HG02678 (cell line): ENCODE measurements at regions not wholly inside any gene's neighbourhood (a gene's known extent, or its start where the extent isn't known, plus 50 kb on each side); places are given as distances from the start of the nearest gene placed in this dataset.
"Not testable (repeated sequence)": the region's sequence is repeated elsewhere in the genome, so short reads cannot be mapped to it uniquely, and the experiment has no call there.

Experiments used
- ATAC-seq: cut with Tn5 transposase; IDR thresholded peaks from one replicate; pipeline ENCODE4 v1.9.1; 2021; ENCODE audit warnings: mild to moderate bottlenecking, moderate library complexity; ENCODE audit not compliant: unreplicated experiment

DNA sequence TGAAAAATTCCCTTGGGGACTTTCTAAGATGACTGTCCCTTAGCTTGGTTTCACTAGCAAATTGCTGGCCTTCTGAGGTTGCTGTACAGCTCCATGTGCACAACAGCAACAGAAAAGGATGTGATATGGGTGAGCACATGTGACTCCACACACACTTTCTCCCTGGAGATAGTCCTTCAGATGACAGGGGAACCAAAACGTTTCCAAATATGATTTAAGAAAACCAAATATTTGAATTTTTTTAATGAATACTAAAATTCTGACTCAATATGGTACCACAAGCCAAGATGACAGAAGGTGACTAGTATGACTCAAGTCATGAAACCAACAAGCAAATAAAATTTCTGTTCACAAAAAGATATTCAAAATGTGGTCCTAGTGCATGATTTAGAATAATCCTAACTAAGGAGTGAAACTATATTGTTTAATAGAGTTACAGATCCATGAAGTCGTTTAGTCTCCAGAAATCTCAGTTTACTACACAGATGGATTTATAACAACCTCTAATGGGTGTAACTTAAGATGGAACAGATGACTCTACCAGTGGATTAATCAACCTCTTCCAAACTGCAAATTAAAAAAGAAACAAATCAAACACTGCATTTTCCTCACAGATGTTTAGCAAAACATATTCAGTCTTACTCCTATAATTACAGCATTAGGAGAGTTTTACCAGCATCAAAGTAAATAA, 144.8 kb upstream of the PIK3R1 start:
- peak; percentile 93 for ATAC-seq

DNA sequence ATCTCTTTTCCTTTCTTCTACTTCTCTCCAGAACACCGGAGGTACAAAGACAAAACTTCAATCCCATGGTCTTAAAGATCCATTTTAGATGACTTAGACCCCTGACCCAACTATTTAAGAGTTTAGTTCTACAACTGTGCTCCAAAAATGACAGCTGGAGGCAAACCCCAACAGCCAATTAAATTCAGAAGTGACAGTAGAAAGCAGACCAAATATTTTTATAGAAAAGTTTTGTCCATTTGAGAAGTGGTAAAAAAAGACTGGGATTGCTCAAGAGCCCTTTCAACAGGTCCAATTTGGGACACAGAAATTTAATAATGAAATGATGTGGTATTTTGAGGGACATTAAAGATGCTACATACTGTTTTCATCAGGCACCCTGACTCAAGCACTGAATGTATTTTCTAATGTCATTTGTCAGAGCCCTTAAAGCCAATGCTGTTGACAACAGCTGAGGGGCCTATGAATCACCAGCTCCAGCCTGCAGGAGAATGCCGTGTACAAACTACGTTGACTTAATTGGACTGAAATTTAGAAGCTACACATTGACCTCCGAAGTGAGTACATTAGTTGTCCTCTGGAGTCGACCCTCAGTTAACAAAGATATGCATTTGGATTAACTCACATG, 147.5 kb upstream of the PIK3R1 start:
- ATAC-seq: no peak

DNA sequence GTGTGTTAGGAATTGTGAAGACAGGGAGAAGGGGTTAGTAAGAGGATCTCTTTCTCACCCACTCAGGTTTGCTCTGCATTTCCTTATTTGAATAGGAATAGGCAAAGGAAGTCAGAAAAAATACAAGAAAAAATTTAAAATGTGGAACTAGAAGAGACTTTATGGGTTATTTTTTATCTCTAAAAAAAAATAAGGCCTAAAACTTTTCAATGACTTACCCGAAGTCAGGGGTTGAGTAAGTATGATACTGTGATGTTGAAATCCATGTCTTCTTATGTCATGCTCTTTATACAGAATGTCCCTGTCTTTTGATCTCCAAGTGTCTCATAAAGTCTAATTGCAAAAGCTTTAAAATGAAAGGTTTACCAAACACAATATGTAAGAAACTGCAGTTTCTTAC, 148.3 kb upstream of the PIK3R1 start:
- ATAC-seq: no peak

DNA sequence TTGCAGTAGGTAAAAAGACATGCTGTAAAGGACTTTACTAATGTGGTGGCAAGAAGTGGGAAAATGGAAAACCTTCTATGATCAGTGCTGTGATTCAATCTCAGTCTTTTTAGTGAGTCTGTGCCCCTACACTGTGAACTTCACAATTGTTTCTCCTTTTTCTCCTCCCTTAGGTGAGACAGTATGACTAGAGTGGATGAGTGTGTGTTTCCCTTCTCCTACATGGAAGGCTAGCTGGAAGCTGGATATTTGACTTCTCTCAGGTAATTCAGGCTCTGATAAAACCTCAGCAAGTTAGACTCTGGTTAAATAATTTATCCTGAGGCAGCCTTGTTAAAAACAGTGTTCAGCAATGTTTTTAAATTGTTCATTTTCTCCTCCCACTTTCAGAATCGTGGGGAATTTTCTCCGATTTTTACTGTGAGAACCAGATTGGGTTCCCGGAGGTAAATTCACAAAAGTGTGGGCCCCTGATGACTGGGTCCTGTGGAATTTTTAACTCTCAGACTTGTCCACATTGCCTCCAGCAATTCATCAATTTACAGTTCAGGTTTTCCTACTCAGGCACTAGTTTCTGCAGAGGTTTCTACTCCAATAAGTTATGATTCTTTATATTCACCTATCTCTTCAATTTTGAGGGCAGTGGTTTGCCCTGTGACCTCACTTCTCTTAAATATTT, 149.1 kb upstream of the PIK3R1 start:
- ATAC-seq: no peak

DNA sequence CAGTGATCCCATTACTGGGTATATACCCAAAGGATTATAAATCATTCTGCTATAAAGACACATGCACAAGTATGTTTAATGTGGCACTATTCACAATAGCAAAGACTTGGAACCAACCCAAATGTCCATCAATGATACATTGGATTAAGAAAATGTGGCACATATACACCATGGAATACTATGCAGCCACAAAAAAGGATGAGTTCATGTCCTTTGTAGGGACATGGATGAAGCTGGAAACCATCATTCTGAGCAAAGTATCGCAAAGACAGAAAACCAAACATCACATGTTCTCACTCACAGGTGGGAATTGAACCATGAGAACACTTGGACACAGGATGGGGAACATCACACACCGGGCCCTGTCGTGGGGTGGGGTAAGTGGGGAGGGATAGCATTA, 150.2 kb upstream of the PIK3R1 start:
- not testable (repeated sequence) for ATAC-seq

DNA sequence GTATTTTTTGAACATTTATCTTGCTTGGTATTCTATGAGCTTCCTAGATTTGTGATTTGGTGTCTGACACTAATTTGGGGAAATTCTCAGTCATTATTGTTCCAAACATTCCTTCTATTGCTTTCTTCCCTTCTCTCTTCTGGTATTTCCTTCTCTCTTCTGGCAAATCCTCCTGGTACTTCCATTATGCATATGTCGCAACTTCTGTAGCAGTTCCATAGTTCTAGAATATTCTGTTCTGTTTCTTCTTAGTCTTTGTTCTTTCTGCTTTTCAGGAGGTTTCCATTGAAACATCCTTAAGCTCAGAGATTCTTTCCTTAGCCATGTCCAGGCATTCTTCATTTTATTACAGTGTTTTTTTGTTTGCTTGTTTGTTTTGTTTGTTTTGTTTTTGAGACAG, 155.2 kb upstream of the PIK3R1 start:
- no peak for ATAC-seq

DNA sequence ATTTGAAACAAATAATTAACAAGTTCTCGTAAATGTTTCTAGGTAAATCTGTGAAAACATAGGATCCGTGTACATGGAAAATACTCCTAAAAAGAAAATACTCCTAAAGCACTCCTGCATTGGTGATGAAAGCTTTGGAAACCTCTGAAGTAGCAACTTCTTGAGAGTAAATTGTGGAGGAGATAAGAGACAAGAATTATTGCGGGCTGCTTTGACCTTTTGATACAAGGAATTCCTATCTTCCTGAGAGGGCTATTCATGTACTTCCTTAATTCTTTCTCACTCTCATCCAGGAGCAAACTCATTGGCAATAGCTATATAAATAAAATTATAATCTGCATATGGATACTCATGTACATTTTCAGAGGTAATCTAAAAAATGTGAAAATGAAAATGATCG, 158.4 kb upstream of the PIK3R1 start:
- ATAC-seq: no peak

DNA sequence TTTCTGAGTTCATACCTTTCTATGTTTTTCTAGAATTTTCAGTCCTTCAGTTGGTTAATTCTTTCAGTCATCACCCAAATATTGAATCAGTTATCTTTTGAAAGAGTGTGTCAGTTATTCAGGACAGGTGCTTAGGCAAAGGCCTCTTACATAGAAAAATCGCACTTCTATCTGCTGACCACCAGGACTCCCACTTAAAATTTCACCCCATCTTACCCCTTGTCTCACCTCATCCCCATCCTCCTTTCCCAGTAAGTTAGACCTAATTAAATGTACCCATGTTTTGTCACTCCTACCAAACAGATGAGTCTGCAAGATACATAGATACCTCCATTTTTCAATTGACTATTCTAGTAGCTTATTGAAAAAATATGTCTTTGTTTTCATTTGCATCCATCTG, 159.9 kb upstream of the PIK3R1 start:
- no peak for ATAC-seq

DNA sequence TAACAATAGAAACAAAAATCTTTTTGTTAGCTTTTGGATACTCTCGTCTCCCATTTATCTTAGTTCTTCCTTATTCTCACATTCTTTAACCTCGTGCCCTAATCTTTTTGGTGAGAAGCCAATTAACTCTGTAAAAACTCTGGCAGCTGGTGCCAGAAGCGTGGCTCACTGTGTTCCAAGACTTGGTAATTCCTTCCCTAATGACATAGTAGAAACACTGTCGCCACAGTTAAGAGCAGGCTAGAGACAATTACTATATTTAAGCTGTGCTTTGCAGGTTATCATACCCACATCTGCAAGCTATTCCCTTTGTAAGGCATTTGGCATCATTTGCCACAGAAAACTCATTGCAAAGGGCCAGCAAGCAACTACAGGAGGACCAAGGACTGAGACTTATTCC, 160.9 kb upstream of the PIK3R1 start:
- no peak for ATAC-seq

DNA sequence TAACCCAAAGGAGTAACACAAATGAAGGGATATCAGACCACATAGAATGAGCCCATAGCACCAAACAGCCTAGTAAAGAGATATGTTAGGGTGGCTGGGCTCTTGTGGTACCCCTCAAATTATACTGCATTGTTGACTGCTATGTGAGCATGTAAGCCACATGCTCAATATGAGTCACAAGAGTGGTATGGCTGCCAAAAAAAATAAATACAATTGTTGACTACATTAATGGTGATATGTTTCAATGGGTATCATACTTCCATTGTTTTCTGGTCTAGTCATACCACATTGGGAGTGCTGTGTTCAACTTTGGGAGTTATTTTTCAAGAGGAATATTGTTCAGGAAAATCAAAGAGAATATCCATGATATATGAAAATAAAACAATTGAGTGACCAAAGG, 162.4 kb upstream of the PIK3R1 start:
- ATAC-seq: no peak

DNA sequence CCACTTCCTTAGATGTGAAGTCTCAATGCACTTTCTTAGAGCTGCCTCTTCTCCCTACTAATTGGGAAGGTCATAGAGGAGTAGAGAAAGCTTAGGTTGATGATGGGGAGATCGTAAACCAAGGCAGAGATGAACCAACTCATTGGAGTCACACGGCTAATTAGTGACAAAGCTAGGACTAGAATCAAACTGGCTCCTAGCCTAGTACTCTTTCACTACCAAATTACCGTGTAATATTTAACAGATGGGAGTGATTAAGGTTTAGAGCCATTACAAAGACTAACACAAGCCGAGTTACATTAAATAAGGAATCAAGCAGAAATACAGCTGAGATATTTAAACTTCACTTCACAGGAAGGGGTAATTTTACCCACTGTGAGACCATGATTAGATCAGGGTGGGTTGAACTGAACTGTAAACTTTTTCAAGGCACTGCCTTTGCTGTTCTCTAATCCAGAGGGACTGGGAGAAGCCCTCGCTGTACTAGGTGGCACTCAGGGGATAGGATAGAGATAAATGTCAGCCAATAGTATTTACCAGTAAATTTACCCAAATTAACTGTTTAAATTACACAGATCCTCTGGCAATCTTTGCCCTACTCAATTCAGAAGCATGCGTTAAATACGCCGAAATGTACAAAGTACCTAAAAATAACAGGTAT, 166.4 kb upstream of the PIK3R1 start:
- ATAC-seq: no peak

DNA sequence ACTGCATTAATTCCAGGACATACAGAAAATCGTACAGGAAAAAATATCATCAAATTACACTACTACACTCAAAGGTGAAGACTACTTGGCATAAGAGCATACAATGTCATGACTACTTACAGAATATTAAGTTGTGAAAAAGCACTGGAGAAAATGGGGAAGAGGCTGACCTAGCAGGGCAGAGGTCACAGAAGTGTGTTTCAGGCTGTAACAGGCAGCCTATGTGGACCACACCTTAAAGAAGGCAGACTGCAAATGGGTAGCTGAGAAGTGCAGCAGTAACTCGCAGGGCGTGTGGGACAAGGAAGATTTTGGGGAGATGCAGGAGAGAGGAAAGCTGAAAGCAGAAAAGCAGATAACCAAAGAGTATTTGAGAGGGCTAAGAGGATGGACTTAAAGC, 167.0 kb upstream of the PIK3R1 start:
- ATAC-seq: no peak

DNA sequence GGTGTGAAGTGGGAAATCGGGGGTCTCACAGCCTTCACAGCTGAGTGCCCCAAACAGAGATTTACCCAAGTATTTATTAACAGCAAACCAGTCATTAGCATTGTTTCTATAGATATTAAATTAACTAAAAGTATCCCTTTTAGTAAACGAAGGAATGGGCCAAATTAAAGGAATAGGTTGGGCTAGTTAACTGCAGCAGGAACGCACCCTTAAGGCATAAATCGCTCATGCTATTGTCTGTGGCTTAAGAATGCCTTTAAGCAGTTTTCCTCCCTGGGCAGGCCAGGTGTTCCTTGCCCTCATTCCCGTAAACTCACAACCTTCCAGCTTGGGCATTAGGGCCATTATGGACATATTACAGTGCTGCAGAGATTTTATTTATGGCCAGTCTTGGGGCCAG, 167.5 kb upstream of the PIK3R1 start:
- ATAC-seq: not testable (repeated sequence)

DNA sequence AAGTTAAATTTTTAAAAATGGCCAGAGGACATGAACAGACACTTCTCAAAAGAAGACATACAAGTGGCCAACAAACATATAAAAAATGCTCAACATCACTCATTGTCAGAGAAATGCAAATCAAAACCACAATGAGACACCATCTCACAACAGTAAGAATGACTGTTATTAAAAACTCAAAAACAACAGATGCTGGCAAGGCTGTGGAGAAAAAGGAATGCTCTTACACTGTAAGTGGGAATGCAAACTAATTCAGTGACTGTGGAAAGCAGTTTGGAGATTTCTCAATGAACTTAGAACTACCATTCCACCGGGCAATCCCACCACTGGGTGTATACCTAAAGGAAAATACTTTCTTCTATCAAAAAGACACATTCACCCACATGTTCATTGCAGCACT, 168.5 kb upstream of the PIK3R1 start:
- no peak for ATAC-seq

DNA sequence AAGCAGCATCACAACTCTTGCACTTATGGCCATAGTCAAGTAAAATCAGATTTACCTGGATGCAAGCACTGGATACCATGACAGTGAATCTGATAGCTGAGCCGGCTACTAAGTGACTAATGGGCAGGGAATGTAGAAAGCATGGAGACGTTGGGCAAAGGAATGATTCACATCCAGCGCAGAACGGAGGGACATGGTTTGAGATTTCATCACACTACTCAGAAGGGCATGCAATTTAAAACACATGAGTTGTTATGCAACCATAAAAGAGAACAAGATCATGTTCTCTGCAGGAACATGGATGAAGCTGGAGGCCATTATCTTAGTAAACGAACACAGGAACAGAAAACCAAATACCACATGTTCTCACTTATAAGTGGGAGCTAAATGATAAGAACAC, 169.1 kb upstream of the PIK3R1 start:
- ATAC-seq: no peak

DNA sequence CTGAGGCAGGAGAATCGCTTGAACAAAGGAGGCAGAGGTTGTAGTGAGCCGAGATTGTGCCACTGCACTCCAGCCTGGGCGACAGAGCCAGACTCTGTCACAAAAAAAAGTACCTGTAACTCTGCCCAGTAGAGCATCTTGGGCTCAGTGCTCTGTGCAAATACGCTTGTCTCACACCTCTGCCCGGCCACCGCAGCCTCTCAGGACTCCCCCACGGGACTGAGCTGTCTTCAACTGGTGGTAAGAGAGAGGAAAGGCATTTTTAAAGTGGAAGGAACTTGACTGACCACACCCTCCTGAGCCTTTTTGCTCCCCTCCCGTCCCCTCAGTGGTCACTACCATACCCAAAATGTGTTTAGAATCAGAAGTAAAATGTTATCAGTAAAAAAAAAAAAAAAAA, 174.3 kb upstream of the PIK3R1 start:
- ATAC-seq: peak; percentile 93

DNA sequence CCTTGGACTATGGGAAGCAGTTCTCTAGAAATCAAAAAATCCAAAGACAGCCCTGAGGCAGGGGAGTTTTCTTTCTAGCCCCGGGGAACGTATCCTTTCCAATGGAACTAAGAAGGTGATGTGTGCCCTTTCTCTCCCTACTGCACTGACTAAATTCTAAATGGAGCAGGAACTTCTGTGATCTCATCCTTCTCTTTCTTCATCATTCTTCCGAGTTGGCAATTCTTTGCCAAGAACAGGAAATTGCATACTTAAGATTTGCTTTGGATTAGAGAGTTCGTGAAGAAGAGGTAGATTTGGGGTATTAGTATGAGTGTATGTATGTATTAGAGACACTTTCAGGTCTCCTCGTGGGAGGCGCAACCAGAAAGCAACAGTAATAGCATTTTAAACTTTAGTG, 178.0 kb upstream of the PIK3R1 start:
- no peak for ATAC-seq

DNA sequence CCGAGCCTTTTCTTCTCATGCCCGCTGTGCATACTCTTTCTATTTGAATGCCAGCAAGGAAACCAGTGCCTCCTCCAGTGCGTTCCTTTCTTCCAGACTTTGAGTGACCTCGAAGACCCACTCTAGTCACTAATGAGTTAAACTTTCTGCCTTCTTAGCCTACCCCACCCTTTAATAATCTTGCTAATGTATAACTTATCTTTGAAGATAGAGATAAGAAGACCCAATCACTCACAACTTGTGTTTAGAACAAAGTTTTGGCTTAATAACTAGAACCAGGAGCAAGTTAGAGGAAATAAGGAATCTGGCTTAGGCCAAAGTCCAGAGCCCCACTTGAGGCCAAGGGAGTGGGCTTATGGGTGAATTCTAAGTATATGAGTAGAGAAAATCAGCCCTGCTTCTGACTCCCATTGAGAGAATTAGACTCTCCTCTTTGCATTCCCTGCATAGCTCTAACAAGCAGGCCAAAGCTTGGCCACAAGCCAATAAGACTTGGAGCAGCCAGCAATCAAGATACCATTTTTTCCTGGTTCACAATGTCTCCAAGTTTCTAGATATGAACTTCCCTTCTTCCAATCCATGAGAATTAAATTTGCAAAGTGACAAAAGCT, 181.5 kb upstream of the PIK3R1 start:
- no peak for ATAC-seq

DNA sequence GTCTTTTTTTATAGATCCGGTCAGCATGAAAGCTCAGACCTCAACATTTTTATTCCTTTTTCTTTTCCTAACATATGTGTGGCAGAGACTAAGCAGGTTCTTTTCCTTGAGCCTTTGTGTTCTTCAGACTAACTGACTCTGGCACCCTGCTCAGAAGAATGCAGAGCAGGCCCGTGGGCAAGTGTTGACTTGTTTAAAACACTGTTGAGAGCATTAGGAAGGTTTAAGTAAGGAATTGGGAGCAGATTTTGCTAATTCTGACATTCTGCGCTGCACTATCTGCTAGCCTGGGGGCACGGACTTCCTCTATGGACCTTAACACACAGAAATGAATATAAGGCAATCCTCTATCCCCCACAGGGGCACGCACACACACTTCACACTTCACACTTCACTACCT, 182.5 kb upstream of the PIK3R1 start:
- ATAC-seq: no peak

DNA sequence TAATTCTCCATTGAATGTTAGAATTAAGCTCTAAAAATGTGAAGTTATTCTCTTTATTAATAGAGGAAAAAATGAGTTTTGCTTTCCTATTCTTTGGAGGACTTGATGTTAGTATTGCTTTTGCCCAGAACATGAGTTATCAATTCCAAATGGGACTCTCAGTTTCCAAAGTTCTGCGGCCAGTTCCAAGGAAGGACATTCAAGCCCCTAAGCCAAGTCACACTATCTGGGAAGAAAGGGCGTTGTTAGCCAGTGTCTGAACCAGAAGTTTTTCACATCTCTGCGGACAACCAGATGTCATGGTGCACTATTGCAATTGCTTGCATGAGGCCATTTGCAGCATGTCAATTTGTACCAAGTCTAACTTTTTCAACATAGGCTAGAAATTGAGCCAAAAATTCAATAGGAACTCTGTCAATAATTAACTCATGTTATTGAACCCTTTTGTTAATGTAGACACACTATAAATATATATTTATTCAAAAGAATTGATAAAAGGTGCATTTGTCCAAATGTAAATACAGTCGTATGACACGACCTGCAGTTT, 183.3 kb upstream of the PIK3R1 start:
- no peak for ATAC-seq

DNA sequence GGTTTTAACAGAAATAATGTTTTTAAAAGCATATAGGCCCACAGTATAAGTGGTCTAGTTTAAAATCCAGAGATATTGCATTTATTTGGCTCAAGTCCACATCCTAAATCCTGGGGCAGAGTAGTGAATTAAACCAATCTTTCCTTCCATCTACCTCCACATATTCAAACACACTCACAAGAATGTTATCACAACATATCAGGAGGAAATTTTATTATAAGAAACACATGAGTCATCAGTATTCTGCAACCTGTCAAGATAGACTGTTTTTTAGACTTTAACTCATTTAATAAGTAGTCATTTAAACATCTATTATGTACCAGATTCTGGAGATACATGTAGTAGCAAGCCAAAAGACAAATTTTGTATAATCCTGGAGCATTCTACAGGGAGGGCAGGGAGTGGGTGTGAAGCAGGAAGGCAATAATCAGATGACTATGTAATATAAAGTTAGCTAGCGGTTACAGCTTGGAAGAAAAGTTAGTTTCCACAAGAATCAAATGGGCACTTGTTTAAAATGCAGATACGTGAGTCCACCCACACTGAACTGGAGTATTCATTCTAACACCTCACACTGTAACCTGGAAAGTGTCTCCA, 187.3 kb upstream of the PIK3R1 start:
- ATAC-seq: no peak
